GM18505 (cell line): ENCODE measurements at regions not wholly inside any gene's neighbourhood (a gene's known extent, or its start where the extent isn't known, plus 50 kb on each side); places are given as distances from the start of the nearest gene placed in this dataset.
"Not testable (repeated sequence)": the region's sequence is repeated elsewhere in the genome, so short reads cannot be mapped to it uniquely, and the experiment has no call there.

ENCODE experiments used
- ATAC-seq: cut with Tn5 transposase; IDR thresholded peaks from one replicate; pipeline ENCODE4 v1.9.1; 2021; ENCODE audit not compliant: unreplicated experiment
- POLR2A ChIP-seq: IDR thresholded peaks from 4 replicates; pipeline ENCODE4 v1.6.1; 2011; ENCODE audit warnings: borderline replicate concordance; ENCODE audit not compliant: insufficient read depth, insufficient read length; ENCODE audit errors: extremely low read depth

DNA sequence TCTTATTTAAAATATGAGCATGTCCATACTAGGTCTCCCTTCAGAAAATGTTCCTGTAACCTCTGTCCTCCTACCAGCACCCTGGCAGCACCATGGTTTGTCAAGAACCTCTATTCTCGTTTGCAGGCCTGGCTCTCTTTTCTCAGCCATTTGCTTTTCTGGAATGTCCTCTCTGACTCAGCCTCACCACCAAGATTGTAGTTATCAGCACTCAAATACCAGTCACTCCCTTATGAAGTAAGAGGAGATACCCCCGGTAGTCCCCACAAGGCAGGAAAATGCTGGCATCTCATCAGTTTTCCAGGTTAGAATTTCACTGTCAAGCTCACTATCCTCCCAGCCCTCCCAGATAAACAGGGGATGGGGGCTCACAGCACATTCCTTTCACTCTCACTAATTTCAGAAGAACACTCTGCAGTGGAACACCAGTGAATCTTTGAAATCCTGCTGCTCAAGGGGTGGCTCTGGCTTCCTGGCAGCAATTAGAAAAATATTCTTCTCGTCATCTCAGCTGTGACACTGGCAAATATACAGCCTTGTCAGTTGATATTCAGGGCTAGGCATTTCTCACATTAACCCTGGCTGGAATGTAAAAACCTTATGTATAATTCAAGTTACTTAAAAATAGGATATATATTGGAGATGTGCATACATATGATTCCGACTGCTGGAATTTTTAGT lies 129.2 kb downstream of the TBX18 start:
- no peak for TF ChIP-seq POLR2A
- no peak for ATAC-seq

DNA sequence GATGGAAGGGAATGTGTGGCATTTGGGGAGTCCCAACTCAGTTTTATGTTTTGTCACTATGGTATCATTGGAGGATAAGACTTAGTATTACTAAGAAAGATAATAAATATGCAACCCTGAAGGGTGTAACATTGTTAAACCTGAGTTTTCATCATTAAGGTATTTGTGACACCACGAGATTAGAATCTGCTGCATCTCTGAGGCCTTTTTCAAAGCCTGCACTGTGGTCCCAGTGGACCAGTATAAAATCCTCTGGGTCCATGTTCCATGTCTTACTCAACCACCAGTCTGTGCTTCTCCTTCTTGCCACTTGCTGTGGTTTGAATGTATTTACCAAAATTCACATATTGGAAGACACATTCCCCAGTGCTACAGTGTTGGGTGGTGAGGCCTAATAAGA lies 130.6 kb downstream of the TBX18 start:
- ATAC-seq: no peak
- no peak for TF ChIP-seq POLR2A

DNA sequence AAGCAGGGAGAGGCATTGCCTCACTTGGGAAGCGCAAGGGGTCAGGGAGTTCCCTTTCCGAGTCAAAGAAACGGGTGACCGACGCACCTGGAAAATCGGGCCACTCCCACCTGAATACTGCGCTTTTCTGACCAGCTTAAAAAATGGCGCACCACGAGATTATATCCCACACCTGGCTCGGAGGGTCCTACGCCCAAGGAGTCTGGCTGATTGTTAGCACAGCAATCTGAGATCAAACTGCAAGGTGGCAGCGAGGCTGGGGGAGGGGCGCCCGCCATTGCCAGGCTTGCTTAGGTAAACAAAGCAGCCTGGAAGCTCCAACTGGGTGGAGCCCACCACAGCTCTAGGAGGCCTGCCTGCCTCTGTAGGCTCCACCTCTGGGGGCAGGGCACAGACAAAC lies 137.9 kb downstream of the TBX18 start:
- ATAC-seq: not testable (repeated sequence)

DNA sequence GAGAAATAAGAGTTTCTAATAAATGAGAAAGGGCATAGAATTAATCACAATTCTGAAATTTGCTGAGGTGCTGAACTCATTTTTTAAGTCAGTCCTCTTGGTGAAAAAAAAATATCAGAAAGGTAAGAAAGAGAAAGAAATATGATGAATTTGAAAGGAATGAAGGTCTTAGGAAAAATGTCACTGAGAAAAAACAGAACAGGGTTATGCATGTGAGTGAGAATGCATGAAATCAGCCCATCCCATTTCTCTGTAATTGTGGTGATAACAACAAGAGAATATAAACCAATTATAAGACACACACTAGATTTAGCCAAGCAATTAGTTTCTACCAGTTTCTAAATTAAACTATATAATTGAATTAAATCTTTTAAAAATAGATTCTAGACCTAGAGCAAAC lies 138.9 kb downstream of the TBX18 start:
- no peak for ATAC-seq
- no peak for TF ChIP-seq POLR2A

DNA sequence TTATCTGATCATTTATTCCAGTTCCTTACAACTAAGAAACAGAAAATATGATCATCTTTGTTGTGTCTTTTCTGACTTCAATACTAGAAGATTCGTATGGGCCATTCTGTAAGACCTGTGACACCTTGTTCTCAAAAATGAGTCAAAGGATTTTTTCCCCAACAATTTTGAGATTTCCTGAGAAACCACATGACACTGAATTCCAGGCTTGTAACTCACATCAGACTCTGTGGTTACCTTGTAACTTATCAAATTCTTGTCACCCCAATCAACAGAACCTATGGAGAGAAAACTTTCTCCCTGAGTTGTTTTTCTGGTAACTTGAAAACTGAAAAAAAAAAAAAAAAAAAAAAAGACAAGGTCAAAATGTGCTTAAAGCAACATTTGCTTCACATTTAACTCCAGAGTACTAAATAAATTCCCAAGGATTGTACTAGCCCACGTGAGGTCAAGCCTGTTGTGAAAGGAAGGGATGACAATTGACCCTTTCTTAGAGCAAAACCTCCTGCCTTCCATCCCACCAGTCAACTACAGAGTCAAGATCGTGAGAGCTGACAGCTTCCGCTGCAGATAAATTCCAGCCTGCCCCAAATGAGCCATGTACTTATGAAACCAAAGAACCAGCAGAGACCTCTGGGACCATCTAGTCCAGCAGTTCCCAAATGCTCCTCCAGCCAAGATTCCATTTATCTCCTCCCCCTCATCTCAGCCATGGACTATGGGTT lies 140.3 kb downstream of the TBX18 start:
- ATAC-seq: no peak
- no peak for TF ChIP-seq POLR2A

DNA sequence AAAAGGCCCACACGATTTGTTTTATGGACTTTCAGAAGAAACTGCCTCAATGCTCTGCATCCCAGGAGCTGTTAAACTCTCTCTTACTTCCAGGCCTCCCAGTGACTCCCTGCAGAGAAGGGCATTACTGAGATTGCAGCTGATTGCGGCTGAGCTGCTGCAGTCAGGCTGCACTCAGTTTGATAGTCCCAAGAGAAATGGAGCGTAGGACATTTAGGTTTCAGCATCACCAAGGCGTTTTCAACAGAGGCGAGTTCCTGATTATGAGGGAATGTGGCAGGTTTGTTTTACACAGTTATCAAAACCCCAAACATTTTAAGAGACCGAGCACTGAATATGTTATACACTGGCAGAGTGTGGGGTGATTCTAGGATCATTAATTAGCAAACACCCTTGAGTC lies 145.6 kb downstream of the TBX18 start:
- ATAC-seq: no peak
- TF ChIP-seq POLR2A: no peak

DNA sequence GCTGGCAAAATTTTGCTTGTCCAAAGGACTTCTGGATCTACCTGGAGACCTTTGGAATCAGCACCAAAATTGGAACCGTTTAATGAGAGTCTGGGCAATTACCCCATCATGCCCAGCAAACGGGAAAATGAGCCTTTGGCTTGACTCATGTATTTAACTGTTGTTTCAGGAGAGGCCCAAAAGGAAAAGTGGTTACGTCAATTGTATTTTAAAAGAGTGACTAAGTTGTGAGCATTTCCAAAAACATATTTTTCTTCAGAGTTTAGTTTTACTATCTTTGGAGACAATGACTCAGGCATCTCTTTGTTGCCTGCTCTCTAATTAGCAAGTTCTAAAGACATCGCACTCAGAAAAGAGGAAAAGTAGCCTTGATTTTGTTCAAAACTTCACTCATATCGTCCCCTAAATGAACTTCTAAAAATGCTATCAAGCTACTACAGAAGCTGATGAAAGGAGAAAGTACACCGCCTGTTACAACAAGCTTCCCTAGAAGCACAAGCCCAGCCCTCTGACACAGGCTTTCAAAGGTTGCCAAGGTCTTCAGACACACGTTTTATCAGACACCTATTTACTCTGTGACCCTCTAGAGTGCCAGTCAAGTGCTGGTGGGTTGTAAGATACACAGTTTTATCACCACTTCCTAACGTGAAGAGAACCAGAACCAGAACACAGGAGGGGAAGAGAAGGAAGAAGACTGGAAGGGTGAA lies 146.2 kb downstream of the TBX18 start:
- TF ChIP-seq POLR2A: no peak
- ATAC-seq: no peak

DNA sequence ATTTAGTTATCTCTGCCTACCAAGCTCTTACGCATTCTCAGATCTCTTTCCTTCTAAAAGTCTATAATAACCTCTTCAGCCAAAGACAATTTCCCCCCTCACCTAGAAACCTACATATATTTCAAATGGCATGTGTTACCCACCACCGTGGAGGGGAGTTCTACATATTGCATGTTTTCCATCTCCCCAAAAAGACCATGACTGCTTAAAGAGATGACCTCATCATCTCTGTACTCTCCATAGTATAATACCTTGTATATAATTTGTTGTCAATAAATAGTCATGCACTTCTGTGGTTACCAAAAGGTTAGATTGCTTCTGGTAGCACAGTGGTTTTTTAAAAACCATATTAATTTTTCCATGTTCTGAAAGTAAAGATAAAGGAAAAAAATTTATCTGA lies 148.4 kb downstream of the TBX18 start:
- TF ChIP-seq POLR2A: no peak
- ATAC-seq: no peak

DNA sequence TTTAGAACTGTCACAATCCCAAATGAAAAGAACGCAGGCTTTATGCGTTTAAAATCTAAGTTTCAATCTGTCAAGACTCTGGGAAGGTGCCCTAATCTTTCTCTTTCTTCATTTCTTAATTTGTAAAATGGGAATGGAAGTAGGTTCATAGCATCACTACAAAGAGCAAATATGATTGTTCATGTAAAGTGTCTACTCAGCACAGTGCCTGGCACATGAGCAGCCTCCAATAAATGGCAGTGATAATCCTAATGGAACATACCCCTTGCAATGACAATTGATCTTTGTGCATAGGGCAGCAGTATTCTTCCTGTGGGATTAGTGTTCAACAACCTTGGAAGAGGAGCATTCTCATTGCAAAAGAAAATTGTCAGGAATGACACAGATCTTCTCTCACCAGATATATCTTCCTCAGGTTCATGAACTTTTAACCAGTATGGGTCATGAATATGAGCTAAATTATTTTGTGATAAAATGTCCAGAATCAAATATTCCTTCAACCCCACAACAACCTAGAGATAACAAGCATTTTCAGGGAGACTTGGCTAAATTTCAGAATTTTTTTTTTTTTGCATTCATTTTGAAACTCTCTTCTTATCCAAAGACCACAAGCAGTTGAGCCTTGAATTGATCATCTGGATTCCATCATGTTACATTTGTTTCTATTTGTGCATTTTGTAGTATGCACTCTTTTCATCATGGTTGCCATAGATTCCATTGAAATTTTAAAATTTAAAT lies 149.1 kb downstream of the TBX18 start:
- no peak for ATAC-seq
- no peak for TF ChIP-seq POLR2A

DNA sequence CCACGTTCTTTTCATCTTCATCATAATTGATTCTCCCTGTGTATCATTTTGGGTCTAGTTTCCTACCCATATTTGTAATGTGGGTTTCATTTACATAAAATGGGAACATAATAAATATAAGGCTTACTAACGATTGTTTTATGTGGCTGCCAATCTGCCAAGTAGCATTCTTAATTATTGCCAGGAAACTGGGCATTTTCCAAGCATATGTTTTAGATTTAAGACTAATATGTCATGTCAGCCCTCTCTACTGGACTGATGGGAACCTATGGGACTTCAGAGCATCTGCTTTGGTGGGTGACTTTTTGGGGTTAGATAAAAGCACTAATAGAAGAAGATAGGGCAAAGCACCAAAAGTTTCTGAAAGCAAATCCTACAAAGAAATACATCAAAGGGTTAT lies 157.5 kb downstream of the TBX18 start:
- no peak for TF ChIP-seq POLR2A

DNA sequence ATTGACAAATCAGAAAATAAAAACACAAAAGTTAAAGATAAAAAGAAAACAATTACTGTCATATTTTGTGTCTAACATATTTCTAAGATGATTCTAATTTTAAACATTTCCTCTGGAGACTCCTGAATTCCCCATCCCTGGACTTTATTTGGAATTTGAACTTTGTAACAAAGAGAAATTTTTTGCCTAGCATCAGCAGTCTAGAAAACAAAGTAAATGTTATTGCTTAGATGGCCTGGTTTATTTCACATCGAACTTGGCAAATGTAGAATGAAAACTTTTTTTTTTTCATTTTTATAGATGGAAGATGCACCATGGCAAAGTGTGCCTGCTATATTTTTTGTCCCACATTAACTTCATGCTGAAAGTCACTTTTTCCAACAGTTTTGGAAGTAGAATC lies 159.1 kb downstream of the TBX18 start:
- ATAC-seq: no peak
- TF ChIP-seq POLR2A: no peak

More for the DNA sequence above, 157.5 kb downstream of the TBX18 start:
- no peak for ATAC-seq

DNA sequence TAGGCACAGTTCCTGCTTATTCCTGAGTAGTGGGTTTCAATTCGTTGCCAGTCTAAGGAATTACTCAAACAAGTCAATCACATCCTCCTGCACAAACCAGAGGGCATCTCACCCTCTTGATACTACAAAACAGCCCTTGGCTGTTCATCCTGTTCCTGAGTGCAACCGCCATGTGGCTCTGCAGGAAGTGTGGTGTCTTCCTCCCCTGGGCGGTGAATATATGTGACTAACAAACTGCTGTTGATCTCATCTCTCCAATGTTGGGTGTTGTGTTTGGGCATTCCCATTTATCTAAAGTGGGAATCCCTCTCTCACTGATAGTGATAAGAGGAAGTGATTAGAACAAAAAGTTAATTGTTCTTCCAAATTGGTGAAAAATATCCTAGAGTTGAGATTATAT lies 163.0 kb downstream of the TBX18 start:
- ATAC-seq: no peak
- no peak for TF ChIP-seq POLR2A

DNA sequence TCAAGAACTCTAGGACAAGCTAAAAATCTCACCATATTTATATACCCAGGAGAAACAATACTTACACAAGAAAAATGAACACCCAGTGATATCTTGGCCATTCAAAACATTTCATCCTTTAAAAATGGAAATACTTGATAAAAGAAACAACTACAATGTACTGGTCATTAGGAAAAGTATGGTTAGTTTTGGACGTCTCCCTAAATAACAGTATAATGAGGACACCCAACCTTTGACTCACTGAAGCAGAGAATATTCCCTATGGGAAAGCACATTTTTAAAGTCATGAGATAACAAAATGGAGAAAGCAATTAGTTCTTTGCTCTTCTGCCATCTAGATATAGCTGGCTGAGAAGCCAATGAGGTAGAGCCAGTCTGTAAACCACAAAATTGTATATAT lies 164.4 kb downstream of the TBX18 start:
- no peak for TF ChIP-seq POLR2A
- ATAC-seq: no peak

DNA sequence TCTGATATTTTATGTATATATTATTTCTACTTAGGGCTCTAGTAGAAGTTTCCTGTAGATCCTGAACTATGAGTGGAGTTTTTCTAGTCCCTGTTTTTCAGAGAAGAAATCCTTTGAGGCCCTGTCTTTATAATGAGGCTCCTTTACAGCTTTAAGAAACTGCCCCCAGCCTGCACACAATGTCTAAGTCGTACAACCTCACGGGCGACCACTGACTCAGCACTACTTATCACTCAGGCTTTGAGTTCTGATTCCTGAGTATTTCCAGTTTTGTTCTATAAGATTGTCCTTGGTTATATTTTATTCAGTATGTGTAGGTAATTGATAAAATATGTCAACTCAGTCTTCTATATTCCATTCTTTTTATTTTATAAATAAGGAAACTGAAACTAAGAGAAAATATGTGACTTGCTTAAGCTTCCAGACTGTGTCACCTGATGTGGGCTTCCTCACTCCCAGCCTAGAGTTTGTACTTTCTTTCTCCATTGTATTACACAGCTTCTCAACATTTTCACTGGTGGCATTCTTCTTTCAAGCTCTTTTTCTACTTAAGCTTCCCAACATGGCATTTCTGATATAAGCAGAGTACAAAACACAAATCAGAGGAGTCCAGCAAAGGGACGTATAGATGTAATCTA lies 167.0 kb downstream of the TBX18 start:
- no peak for ATAC-seq
- no peak for TF ChIP-seq POLR2A

DNA sequence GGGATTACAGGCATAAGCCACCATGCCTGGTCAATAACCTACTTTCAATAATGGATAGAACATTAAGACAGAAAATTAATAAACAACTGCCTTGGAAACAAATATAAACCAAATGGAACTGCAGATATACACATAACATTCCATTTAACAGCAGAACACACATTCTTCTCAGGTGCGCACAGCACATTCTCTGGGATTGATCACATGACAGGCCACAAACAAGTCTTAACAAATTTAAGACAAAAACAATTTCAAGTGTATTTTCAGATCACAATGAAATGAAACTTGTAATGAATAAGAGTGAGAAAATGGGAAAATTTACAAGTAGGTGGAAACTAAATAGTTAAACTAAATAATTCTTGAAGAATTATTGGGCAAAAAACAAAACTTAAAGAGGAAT lies 167.9 kb downstream of the TBX18 start:
- no peak for TF ChIP-seq POLR2A
- no peak for ATAC-seq
